ENCODE measurements at regions not wholly inside any gene's neighbourhood (a gene's known extent, or its start where the extent isn't known, plus 50 kb on each side); places are given as distances from the start of the nearest gene placed in this dataset.

DNA sequence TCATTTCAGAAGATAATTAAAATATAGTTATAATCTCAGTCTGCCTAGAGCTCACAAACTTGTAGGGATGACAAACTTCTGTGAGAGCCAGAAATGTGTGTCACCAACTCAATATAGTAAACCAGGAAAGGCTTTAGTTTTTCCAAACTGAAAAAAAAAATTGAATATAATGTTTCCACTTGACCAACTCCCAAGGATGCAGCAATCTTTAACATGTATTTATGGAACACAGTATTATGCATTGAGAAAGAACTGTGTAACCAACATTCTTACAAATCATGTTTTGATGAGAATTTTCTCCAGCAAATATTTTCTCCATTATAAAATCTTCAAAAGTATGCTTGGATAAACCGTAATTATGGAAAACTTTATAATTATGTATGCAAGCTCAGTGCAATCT is 50.1 kb upstream of the KLF12 start:
- no peaks in the 10 kb centered on the region for H4K20me1 ChIP-seq (ENCODE audit: insufficient read depth, low read length)
- no TSS peak for BruUV-seq (replicated peaks)
- no peak for DNase-seq (ENCODE audit: low spot score)
- in situ Hi-C loops (cut with HindIII; ENCODE audit: extremely low pct_ligation_motif_present, low pct_unique_long_range_greater_than_20kb) (no loop called here), intact Hi-C loops (cut with micrococcal nuclease; ENCODE audit: unreplicated experiment) (no loop called here)
- 3% methylated on average over 1 of the region's 1 CpG for WGBS (ENCODE audit: low lambda C conversion rate)
- H3K36me3 ChIP-seq (replicated peaks in 1 of 2; ENCODE audit: control insufficient read depth in 1 of 2, insufficient read depth in 2 of 2, low read length in 2 of 2), result no peaks in the 10 kb centered on the region
- no peak overlapping the region for H3K4me3 ChIP-seq (replicated peaks in 1 of 3; ENCODE audit: insufficient read depth in 1 of 3, low read depth in 2 of 3, low read length in 3 of 3)
- no peaks in the 10 kb centered on the region for H3K27me3 ChIP-seq (ENCODE audit: control insufficient read depth in 1 of 2, insufficient read depth in 2 of 2, low read length in 2 of 2)
- H2AFZ ChIP-seq (ENCODE audit: low read length), result no peak overlapping the region
- H3K4me2 ChIP-seq (ENCODE audit: low read depth, low read length), result no peak overlapping the region
- H3K9ac ChIP-seq (ENCODE audit: insufficient read depth, low read depth, low read length), result no peak overlapping the region
- POLR2A ChIA-PET, result no interaction called here
- CTCF ChIA-PET (ENCODE audit: low intra/inter-chr PET ratio, low total read pairs), result no interaction called here
- 0 out of 2 replicates have a peak, but pooled peaks cover 8% of the 10 kb centered on the region for H3K4me1 ChIP-seq (ENCODE audit: insufficient read depth, low read length)
- no peak overlapping the region for H3K27ac ChIP-seq (ENCODE audit: extremely low read length, insufficient read depth, low read length)
- ATAC-seq, result no peak
- no peaks in the 10 kb centered on the region for H3K9me3 ChIP-seq (ENCODE audit: low read length)
- FAIRE-seq, result no peak
- H3K79me2 ChIP-seq (ENCODE audit: insufficient read depth, low read length), result no peaks in the 10 kb centered on the region
- TF ChIP-seq ZMYM3 (CRISPR knock-in tag; IDR thresholded peaks at IDR 0.05) (no peak), HMGA1 (CRISPR knock-in tag; conservative IDR thresholded peaks at IDR 0.05) (no peak), KDM3A (CRISPR knock-in tag; IDR thresholded peaks at IDR 0.05; ENCODE audit: low read depth) (no peak), NFE2L1 (CRISPR knock-in tag; IDR thresholded peaks at IDR 0.05; ENCODE audit: borderline replicate concordance) (no peak), TBP (CRISPR knock-in tag; IDR thresholded peaks at IDR 0.05) (no peak), DR1 (CRISPR knock-in tag; IDR thresholded peaks at IDR 0.05) (no peak), ZNF263 (CRISPR knock-in tag; IDR thresholded peaks at IDR 0.05) (no peak), ATRX (CRISPR knock-in tag; IDR thresholded peaks at IDR 0.05; ENCODE audit: borderline replicate concordance) (no peak), YY1 (IDR thresholded peaks at IDR 0.05; ENCODE audit: insufficient read depth, insufficient replicate concordance, low read depth, low read length) (no peak), MAFG (CRISPR knock-in tag; IDR thresholded peaks at IDR 0.05) (no peak), HMG20B (CRISPR knock-in tag; conservative IDR thresholded peaks at IDR 0.05) (no peak), ZBTB3 (CRISPR knock-in tag; IDR thresholded peaks at IDR 0.05; ENCODE audit: borderline replicate concordance, low read depth) (no peak), ZNF530 (CRISPR knock-in tag; IDR thresholded peaks at IDR 0.05; ENCODE audit: low read depth) (no peak)
- TF ChIP-seq, protein P1, sequence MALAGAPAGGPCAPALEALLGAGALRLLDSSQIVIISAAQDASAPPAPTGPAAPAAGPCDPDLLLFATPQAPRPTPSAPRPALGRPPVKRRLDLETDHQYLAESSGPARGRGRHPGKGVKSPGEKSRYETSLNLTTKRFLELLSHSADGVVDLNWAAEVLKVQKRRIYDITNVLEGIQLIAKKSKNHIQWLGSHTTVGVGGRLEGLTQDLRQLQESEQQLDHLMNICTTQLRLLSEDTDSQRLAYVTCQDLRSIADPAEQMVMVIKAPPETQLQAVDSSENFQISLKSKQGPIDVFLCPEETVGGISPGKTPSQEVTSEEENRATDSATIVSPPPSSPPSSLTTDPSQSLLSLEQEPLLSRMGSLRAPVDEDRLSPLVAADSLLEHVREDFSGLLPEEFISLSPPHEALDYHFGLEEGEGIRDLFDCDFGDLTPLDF (CRISPR knock-in tag; IDR thresholded peaks at IDR 0.05), result no peak
- TF ChIP-seq, protein P2, sequence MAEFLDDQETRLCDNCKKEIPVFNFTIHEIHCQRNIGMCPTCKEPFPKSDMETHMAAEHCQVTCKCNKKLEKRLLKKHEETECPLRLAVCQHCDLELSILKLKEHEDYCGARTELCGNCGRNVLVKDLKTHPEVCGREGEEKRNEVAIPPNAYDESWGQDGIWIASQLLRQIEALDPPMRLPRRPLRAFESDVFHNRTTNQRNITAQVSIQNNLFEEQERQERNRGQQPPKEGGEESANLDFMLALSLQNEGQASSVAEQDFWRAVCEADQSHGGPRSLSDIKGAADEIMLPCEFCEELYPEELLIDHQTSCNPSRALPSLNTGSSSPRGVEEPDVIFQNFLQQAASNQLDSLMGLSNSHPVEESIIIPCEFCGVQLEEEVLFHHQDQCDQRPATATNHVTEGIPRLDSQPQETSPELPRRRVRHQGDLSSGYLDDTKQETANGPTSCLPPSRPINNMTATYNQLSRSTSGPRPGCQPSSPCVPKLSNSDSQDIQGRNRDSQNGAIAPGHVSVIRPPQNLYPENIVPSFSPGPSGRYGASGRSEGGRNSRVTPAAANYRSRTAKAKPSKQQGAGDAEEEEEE (CRISPR knock-in tag; IDR thresholded peaks at IDR 0.05; ENCODE audit: borderline replicate concordance), result no peak
- TF ChIP-seq, protein P3, sequence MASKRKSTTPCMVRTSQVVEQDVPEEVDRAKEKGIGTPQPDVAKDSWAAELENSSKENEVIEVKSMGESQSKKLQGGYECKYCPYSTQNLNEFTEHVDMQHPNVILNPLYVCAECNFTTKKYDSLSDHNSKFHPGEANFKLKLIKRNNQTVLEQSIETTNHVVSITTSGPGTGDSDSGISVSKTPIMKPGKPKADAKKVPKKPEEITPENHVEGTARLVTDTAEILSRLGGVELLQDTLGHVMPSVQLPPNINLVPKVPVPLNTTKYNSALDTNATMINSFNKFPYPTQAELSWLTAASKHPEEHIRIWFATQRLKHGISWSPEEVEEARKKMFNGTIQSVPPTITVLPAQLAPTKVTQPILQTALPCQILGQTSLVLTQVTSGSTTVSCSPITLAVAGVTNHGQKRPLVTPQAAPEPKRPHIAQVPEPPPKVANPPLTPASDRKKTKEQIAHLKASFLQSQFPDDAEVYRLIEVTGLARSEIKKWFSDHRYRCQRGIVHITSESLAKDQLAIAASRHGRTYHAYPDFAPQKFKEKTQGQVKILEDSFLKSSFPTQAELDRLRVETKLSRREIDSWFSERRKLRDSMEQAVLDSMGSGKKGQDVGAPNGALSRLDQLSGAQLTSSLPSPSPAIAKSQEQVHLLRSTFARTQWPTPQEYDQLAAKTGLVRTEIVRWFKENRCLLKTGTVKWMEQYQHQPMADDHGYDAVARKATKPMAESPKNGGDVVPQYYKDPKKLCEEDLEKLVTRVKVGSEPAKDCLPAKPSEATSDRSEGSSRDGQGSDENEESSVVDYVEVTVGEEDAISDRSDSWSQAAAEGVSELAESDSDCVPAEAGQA (IDR thresholded peaks at IDR 0.05; ENCODE audit: low read depth), result no peak
- TF ChIP-seq, protein P3 (CRISPR knock-in tag; IDR thresholded peaks at IDR 0.05; ENCODE audit: borderline replicate concordance), result no peak
- TF ChIP-seq, protein P4, sequence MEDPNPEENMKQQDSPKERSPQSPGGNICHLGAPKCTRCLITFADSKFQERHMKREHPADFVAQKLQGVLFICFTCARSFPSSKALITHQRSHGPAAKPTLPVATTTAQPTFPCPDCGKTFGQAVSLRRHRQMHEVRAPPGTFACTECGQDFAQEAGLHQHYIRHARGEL (CRISPR knock-in tag; IDR thresholded peaks at IDR 0.05), result no peak
